Breast epithelium (tissue), 3 donors: ENCODE measurements at regions not wholly inside any gene's neighbourhood (a gene's known extent, or its start where the extent isn't known, plus 50 kb on each side); places are given as distances from the start of the nearest gene placed in this dataset.

Source experiments
- POLR2A ChIP-seq: fragments of 450-650 bp; IDR thresholded peaks from one replicate; pipeline ENCODE4 v1.6.1; 2016; ENCODE audit warnings: antibody characterized with exemption, mild to moderate bottlenecking, moderate library complexity
- POLR2AphosphoS5 ChIP-seq, 3 donors: sonication (generic); formaldehyde crosslinking; IDR thresholded peaks; one replicate each; pipeline ENCODE4 v1.6.1; 2017; ENCODE audit warnings: antibody characterized with exemption in 3 of 3
- TF ChIP-seq, protein P1 (sequence below), 3 donors: fragments of 450-650 bp; IDR thresholded peaks; one replicate each; pipeline ENCODE4 v1.5.1; 2016 to 2017; ENCODE audit warnings: antibody characterized with exemption in 3 of 3, mild to moderate bottlenecking in 3 of 3, moderate library complexity in 3 of 3

DNA sequence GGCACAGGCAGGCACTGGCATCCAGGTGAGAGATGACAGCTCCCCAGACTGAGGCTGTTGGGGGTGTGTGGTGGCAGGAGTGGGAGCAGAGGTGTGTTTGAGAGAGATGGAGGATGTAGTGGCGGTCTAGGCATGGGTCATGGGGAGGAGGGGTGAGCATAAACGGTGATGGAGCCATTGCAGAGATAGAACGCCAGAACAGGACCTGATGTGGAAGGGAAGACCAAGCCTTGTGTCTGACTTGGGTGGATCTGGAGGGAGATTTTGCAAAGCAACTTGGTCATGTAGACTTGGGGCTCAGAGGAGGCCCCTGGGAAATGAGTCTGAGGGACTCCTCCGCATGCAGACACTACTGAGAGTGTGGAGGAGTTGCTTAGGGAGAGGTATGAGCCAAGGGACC lies 50.0 kb upstream of the CLDN5 start:
- TF ChIP-seq POLR2AphosphoS5 (IDR thresholded peaks at IDR 0.05) (no peak), POLR2A (no peak)
- TF ChIP-seq, protein P1, sequence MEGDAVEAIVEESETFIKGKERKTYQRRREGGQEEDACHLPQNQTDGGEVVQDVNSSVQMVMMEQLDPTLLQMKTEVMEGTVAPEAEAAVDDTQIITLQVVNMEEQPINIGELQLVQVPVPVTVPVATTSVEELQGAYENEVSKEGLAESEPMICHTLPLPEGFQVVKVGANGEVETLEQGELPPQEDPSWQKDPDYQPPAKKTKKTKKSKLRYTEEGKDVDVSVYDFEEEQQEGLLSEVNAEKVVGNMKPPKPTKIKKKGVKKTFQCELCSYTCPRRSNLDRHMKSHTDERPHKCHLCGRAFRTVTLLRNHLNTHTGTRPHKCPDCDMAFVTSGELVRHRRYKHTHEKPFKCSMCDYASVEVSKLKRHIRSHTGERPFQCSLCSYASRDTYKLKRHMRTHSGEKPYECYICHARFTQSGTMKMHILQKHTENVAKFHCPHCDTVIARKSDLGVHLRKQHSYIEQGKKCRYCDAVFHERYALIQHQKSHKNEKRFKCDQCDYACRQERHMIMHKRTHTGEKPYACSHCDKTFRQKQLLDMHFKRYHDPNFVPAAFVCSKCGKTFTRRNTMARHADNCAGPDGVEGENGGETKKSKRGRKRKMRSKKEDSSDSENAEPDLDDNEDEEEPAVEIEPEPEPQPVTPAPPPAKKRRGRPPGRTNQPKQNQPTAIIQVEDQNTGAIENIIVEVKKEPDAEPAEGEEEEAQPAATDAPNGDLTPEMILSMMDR (IDR thresholded peaks at IDR 0.05), result no peak
